NCI-H510A (cell line): ENCODE measurements at regions not wholly inside any gene's neighbourhood (a gene's known extent, or its start where the extent isn't known, plus 50 kb on each side); places are given as distances from the start of the nearest gene placed in this dataset.
"Not testable (repeated sequence)": the region's sequence is repeated elsewhere in the genome, so short reads cannot be mapped to it uniquely, and the experiment has no call there.

Source experiments
- DNase-seq: peaks from one replicate; lab custom pipeline; 2025; lab: John Stamatoyannopoulos, UW

DNA sequence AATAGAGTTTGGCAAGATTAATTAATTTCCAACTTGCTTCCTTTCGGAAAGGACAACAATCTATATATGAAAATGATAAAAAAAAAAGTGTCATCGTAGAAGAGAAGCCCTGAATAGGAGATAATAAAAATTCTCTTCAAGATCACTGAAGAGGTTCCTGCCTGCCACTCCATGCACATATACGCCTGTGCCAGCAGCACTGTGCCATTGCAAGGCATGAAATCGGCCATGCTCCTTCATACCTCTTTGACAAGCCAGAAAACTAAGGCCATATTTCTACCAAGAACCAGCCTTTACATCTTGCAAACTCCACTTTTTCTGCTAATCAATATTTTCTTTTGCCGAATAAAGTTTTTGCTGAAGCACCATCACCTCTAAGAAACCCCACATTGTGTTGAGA is 365.5 kb downstream of the CXXC4 start:
- DNase-seq, result no peak

GRCh38 chr4:104128850-104129213 is 365.9 kb downstream of the CXXC4 start:
- no peak for DNase-seq

DNA sequence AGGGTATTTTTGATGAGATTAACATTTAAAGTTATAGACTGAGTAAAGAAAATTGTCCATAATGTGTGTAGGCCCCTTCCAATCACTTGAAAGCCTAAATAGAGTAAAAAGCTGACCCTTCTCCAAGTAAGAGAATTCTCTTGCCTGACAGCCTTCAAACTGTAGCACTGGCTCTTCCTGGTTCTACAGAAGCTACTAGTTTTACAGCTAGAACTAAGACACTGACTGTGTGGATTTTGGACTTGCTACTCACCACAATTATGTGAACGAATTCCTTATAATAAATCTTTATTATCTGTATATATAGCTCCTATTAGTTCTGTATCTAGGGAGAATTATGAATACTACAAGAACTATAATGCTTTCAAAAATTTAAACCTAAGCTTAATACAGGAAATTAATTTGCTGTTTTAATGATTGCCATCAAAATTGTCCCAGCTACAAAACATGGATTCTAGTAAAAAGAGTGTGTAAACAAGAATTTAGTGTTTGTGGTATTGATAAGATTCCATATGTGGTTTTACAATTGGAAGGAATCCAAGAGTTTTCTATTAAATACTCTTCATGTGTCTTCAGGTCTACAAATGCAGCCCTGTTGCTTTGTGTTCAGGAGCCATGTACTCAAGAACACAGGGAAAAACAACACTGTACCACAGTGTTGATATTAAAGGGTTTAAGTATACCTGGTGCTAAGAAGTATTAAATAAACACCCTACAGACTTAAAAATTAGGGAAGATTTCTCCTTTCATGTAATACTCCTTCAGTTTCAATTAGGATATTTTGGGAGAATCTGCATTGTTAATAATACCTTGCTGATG is 366.5 kb downstream of the CXXC4 start:
- DNase-seq, result no peak

DNA sequence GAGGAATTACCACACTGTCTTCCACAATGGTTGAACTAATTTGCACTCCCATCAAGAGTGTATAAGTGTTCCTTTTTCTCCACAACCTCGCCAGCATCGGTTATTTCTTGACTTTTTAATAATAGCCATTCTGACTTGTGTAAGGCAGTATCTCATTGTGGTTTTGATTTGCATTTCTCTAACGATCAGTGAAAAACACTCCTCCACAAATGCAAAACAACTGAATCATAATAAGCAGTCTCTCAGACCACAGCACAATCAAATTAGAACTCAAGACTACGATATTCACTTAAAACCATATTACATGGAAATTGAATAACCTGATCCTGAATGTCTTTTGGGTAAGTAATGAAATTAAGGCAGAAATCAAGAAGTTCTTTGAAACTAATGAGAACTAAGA is 371.7 kb downstream of the CXXC4 start:
- DNase-seq, result no peak

DNA sequence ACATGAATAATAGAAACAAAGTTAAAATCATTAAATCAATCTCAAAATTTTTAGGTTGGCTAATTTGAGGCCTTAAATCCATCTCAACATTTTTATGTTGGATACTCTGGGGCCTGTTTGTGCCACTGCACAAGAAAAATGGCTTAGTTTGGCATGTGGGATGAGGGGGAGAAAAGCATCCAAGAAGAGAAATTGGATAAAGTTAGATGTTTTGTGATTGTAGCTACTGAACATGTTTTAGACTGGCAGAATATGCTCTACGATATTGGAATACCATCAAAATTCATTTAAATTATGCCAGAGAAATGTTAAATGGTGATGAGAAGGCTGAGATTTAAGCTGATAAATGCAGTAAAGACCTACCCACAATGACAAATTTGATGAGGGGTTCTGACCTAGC is 376.9 kb downstream of the CXXC4 start:
- no peak for DNase-seq

GRCh38 chr4:104113850-104114249 is 380.8 kb downstream of the CXXC4 start:
- DNase-seq, result no peak

GRCh38 chr4:104099141-104099540 is 379.4 kb upstream of the TACR3 start:
- no peak for DNase-seq

DNA sequence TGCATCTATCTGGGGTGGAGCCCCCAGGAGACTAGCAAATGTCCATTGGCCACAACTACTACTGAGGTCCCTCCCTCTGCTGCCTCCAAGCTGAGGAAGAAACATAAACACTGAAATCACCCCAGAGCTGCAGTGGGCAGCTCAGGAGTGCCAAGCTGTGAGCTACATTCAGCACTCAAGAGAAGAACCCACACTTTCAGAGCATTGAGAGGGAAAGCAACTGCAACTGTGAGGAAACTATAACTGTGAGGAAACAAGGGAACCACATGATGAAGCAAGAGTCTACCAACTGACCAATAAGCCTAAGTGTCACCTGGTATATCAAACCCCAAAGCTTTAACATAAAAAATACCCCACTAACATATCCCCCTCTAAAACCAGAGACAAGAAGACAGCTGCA is 373.5 kb upstream of the TACR3 start:
- DNase-seq, result no peak

GRCh38 chr4:104073229-104073628 is 353.4 kb upstream of the TACR3 start:
- no peak for DNase-seq

- DNase-seq, result no peak
Measured at GRCh38 chr4:104066533-104066932, 346.7 kb upstream of the TACR3 start.

- DNase-seq, result peak; percentile 16
Measured at GRCh38 chr4:104064646-104065577, 345.1 kb upstream of the TACR3 start.

DNA sequence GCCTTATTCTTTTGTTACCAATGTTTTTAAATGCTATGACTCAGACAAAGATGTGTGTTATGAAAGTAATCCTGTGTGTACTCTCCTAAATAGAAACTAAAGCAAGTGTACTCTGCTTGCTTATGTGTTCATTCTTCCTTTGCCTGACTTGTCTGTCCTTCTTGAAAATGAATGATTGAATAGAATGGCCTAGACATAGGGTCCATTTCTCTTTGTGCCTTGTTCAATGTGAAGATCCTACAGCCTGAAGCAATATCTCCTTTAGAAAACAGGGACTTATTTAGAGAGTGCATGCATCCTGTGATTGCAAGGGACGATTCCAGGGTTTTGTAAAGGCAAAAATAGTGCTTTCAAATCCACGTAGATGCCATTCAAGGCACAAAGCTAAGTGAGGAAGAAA is 343.6 kb upstream of the TACR3 start:
- DNase-seq, result no peak

DNA sequence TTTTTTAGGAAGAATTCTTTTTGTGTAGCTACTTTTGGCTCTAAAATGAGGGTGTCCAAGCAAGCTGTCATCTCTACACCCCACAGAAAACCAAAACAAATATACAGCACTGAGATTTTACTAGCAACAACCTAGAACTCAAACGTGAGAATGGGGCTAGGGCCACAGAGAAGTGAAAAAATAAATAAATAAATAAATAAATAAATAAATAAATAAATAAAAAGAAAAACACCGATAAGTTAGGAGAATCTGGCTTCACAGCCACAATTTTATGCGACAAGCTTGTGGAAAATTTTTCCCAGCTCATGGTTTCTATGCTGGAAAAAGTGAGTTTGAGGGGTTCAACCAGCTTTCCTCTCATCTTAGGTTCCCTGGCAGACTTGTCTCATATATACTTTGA is 324.6 kb upstream of the TACR3 start:
- DNase-seq, result no peak

DNA sequence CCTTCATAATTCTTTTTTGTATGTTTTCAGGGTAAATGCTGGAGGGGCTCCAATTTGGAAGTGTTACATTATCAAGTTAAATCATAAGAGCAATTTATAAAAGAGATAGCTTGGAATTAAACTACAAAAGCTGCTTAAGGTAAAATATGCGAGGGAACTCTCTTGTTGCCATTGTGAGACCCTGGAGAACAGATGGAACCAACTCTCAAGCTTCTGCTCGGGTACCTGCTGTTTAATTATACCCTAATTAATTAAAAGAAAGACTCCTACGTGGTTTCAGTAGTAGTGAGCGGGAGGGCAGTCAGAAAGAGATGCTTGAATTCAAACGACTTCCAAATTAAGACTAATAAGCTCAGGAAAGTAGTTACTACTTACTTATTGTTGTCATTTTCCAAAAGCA is 313.1 kb upstream of the TACR3 start:
- no peak for DNase-seq

GRCh38 chr4:104025251-104025650 is 305.5 kb upstream of the TACR3 start:
- no peak for DNase-seq

GRCh38 chr4:104022831-104023230 is 303.0 kb upstream of the TACR3 start:
- DNase-seq, result no peak

- DNase-seq, result no peak
Measured at GRCh38 chr4:104022226-104022625, 302.4 kb upstream of the TACR3 start.

DNA sequence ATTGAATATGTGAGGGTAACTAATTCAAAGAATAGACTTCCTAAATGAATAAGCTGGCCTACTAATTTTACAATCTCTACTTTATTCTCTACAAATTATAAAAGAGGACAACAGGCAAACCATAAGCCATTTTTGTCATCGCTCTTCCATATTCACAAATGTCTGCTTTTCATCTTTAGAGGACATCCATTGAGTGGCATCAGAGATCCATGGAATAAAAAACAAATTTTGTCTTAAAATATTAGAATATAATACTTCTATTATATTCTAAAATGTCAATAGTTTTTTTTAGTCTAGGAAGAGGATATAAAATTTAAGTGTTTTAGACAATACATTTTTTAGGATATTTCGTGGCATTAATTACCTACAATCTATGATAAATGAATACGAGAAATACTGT is 300.9 kb upstream of the TACR3 start:
- DNase-seq, result no peak

DNA sequence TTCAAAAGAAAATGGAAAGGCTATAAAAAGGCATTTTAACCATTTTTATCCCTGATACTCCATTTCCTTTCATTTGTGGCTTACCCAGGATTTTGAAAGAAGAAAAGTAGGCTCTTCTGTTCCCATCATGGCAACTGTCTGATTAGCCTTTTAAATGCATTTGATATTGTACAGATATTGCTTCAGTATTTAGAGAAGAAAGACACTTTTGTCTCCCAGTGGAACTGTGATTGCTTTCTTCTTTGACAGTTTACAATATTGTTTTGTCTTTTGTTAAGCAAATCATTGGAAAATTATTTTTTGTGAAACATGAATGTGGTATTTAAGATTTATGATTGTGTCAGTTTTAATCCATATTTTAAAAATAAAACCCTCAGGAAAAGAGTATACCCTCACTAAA is 297.4 kb upstream of the TACR3 start:
- no peak for DNase-seq

DNA sequence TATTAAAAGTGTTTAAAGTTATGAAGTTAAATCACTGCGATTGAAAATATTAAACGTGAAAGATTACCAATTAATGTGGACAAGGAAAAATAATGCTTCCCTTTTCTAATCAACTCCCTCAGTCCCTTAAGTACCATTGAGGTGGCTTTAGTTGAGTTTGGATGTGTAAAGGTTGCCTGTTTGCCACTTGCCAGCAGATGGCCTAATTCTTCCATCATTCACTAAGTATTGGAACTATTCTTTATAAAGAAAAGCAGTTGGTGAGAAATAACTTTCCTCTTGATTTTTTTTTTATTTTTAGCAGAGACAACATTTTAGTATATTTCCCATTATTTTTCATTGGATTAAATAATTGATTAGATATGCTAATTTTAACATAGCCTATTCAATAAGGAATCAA is 295.9 kb upstream of the TACR3 start:
- DNase-seq, result no peak

DNA sequence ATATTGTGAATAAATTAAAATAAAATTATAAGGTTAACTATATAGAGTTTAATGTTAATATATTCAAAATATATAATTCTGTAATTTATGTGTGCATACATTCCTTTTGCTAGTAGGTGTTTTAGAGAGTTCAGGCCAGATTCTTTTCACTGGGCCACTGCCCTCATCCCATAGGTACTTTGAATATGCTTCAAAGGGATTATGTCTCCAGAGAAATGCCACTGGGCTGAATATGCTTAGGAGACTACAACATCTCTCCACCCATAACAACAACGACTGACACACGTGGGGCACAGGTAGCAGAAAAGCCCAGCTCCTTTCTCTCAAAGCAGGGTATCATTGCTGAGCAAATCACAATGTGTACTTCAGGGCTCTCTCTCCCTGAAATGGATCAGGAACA is 290.9 kb upstream of the TACR3 start:
- DNase-seq, result no peak

DNA sequence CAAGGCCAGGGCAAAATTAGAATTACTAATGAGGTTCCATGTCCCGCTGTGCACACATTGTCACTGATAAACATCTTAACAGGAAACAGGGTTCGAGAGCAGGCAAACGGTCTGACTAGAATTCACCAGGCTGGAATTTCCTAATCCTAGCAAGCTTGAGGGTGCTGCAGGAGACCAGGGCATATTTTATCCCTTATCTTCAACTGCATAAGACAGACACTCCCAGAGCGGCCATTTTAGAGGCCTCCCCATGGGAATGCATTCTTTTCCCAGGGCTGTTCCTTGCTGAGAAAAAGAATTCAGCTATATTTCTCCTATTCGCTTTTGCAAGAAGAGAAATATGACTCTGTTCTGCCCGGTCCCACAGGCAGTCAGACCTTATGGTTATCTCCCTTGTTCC is 282.5 kb upstream of the TACR3 start:
- DNase-seq, result not testable (repeated sequence)

GRCh38 chr4:103998756-103999155 is 279.0 kb upstream of the TACR3 start:
- no peak for DNase-seq
